GM13976 (cell line): ENCODE measurements at regions not wholly inside any gene's neighbourhood (a gene's known extent, or its start where the extent isn't known, plus 50 kb on each side); places are given as distances from the start of the nearest gene placed in this dataset.

Experiments
- DNase-seq: peaks from one replicate; pipeline ENCODE4 v3.0.0; 2012; ENCODE audit warnings: low spot score
- CTCF ChIP-seq: IDR thresholded peaks from 2 replicates; pipeline ENCODE4 v1.5.1; 2012; ENCODE audit warnings: borderline replicate concordance, mild to moderate bottlenecking; ENCODE audit not compliant: insufficient read depth; ENCODE audit errors: extremely low read depth, missing control alignments, control extremely low read depth
- in situ Hi-C: fragments of 300-500 bp; cut with MboI; formaldehyde crosslinking; loops from one replicate; pipeline ENCODE4 v1.12.0; 2022; ENCODE audit warnings: low sequenced_read_pairs, mixed read lengths, inconsistent platforms; ENCODE audit not compliant: unreplicated experiment

GRCh38 chr2:8535469-8535795 is 146.4 kb upstream of the ID2 start:
- DNase-seq: no peak
- in situ Hi-C loops: no loop called here
- TF ChIP-seq CTCF: no peak

- in situ Hi-C loops: no loop called here
- no peak for TF ChIP-seq CTCF
- peak; percentile 43 for DNase-seq
These were observed 145.8 kb upstream of the ID2 start for GRCh38 chr2:8535821-8536685.

- no peak for TF ChIP-seq CTCF
- in situ Hi-C loops: no loop called here
- DNase-seq: no peak
These were observed 144.9 kb upstream of the ID2 start for GRCh38 chr2:8536686-8537561.

- in situ Hi-C loops: no loop called here
- no peak for TF ChIP-seq CTCF
These were observed 144.2 kb upstream of the ID2 start for GRCh38 chr2:8537562-8538155.

GRCh38 chr2:8538531-8538930 is 143.3 kb upstream of the ID2 start:
- no peak for DNase-seq
- no peak for TF ChIP-seq CTCF
- in situ Hi-C loops: no loop called here

More at GRCh38 chr2:8537562-8538155, 144.2 kb upstream of the ID2 start:
- DNase-seq: no peak

- no peak for DNase-seq
- in situ Hi-C loops: no loop called here
- TF ChIP-seq CTCF: no peak
These were observed 142.8 kb upstream of the ID2 start for GRCh38 chr2:8538931-8539621.
